Iris pigment epithelial cell (primary cell): ENCODE measurements at regions not wholly inside any gene's neighbourhood (a gene's known extent, or its start where the extent isn't known, plus 50 kb on each side); places are given as distances from the start of the nearest gene placed in this dataset.
"Not testable (repeated sequence)": the region's sequence is repeated elsewhere in the genome, so short reads cannot be mapped to it uniquely, and the experiment has no call there.

Experiments
- DNase-seq: peaks from one replicate; pipeline ENCODE4 v3.0.0-alpha.2; 2011; ENCODE audit warnings: low read depth

DNA sequence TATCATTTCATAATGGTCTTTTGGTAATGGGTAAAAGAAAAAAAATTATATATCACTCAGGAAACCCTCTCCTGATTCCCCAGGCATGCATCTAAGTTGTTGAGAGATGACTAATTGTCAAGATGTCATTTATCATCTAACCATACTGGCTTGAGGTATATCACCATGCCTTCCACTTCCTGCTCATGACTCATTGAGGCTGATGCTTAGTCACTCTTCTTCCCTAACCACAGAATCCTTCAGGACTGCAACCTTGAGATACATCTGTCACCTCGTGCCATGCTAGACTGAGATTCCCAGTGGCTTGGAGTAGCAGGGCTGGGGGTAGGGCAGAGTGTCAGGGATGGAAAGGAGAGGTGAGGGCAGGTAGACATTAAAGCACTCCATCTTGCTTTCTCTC is 782.5 kb upstream of the INTU start:
- DNase-seq, result peak; percentile 96

DNA sequence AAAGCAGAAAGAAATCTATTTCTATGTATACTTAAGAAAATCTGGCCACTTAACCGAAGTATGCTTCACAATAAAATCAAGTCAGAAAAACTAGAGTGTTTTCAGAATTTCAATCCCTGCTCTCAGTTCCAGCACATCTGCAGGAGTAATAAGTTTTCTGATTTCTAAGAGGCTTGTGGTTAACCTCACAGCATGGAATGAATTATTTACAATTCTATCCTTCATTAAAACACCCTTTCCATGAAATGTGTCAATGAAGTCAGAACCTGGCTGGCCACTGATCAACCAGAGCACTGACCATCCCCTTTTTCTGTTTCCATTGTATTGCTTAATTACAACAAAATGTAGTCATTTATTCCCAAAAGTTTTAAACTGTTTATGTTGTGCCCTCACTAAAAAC is 781.4 kb upstream of the INTU start:
- peak; percentile 45 for DNase-seq

DNA sequence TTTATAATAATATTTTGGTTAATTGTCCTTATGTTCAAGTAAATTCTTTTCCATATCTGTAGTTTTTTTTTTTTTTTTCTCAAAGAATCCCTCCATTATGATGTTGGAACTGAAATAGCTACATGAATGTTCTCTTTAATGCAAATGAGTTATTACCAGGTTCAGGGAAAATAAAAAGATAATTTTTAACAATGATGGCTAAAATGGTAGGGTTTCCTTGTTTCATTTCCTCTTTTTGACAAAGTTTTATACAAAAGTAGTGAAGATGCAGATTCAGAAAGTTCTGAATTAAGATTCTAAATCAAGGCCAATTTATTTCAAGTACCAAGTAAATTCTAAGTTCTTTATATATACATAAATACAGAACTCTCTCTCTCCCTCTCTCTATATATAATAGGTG is 779.0 kb upstream of the INTU start:
- DNase-seq, result no peak

DNA sequence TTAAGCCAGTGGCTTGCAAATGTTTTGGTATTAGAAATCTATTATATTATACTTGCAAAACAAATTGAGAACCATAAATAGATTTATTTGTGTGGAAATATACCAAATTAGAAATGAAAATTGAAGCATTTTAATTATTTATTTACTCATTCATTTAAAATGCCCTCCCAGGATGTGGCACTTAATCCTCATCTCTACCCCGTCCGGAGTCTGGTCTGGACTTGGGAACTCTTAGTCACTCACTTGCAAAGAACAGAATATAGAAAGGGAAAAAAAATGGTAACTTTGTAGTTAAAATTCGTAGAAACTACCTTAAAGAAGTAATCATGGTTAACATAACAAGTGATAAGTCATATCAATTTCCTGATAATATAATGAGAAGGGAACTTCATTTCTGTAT is 775.9 kb upstream of the INTU start:
- peak; percentile 9 for DNase-seq

DNA sequence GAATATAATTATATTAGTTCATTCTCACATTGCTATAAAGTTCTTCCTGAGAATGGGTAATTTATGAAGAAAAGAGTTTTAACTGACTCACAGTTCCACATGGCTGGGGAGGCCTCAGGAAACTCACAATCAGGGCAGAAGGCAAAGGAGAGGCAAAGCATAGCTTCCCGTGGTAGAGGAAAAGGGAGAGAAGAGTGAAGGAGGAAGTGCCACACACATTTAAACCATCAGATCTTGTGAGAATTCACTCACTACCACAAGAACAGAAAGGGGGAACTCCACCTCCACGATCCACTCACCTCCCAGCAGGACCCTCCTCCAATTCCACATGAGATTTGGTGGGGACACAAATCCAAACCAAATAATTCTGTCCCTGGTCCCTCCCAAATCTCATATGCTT is 773.4 kb upstream of the INTU start:
- no peak for DNase-seq

DNA sequence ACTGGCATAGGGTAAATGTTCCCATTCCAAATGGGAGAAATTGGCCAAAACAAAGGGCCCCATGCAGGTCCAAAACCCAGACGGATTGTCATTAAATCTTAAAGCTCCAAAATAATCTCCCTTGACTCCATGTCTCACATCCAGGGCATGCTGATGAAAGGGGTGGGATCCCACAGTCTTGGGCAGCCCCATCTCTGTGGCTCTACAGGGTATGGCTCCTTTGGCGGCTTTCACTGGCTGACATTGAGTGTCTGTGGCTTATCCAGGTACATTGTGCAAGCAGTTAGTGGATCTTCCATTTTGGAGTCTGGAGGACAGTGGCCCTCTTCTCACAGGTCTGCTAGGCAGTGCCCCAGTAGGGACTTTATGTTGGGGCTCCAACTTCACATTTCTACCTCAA is 772.9 kb upstream of the INTU start:
- DNase-seq, result no peak

DNA sequence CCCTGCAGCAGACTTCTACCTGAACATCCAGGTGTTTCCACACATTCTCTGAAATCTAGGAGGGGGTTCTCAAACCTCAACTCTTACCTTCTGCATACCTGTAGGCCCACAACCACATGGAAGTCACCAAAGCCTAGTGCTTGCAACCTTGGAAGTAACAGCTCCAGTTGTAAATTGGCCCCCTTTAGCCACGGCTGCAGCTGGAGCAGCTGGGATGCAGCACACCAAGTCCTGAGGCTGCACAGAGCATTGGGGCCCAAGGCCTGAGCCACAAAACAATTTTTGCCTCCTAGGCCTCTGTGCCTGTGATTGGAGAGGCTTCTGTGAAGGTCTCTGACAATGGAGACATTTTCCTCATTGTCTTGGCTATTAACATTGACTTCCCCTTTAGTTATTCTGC is 772.4 kb upstream of the INTU start:
- DNase-seq, result no peak

DNA sequence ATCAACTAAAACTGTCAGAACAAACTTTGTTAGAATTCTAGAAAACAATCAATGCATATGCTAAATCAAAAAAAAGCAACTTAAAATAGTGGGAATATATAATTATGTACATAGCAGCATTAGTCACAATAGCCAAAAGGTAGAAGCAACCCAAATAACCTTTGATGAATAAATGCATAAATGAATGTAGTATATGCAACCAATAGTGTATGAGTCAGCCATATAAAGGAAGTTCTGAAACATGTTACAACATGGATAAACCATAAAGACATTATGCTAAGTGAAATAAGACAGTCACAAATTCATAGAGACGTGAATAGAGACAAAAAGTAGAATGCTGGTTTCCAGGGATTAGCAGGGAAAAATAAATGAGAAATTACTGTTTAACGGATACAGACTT is 762.8 kb upstream of the INTU start:
- no peak for DNase-seq

DNA sequence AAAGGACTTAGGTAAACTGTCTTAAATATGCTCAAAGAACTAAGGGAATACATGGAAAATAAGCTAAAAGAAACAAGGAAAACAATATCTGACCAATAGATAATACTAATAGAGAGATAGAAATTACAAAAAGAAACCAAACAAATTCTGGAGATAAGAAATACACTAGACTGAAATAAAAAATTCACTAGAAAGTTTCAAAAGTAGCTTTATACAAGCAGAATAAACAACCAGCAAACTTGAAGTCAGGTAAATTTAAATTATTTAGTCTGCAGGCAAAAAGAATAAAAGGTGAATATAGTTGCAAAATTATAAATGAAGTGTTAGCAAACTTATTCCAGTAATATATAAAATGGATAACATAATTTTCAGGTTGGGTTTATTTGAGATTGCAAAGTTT is 760.9 kb upstream of the INTU start:
- no peak for DNase-seq

DNA sequence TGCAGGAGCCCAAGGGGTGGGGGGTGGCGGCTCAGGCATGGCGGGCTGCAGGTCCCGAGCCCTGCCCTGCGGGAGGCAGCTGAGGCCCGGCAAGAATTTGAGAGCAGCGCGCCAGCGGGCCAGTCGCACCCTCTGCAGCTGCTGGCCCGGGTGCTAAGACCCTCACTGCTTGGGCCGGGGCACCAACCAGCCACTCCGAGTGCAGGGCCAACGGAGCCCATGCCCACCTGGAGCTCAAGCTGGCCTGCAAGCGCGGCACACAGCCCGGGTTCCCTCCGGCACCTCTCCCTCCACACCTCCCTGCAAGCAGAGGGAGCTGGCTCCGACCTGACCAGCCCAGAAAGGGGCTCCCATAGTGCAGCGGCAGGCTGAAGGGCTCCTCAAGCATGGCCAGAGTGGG is 758.2 kb upstream of the INTU start:
- no peak for DNase-seq

DNA sequence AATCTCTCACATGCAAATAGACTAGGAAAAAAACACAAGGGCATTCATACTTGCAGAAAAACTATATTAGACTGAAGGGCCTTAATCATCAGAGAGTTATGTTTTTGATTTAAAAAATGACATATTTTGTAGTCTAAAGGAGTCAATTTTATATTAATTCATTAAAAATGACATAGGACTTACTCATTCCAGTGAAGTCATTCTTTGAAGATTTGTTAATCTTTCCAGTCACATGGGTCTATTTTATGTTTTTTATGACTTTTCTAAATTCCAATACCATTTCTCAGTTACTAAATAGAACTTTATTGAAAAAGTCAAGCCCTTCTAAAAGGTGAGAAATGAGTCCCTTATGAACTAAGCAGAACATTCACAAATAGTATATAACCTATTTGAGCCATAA is 743.8 kb upstream of the INTU start:
- peak; percentile 63 for DNase-seq

DNA sequence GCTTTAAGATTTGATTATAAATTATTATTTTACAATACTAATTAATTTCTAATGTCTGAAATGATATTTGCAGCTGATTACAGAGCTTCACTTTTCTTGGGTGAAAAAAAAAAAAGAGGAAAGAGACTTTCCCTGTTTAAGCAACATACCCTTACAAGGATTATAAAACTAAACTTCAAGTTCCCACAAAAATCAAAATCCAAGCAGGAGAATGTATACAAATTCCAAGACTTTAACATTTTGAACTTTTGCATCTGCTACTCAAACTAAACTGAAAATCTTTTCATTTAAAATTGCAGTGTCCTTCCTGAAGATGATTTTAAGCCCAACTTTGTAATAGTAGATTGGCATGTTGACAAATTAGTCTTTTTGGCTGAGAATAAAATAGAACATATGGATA is 742.4 kb upstream of the INTU start:
- no peak for DNase-seq

DNA sequence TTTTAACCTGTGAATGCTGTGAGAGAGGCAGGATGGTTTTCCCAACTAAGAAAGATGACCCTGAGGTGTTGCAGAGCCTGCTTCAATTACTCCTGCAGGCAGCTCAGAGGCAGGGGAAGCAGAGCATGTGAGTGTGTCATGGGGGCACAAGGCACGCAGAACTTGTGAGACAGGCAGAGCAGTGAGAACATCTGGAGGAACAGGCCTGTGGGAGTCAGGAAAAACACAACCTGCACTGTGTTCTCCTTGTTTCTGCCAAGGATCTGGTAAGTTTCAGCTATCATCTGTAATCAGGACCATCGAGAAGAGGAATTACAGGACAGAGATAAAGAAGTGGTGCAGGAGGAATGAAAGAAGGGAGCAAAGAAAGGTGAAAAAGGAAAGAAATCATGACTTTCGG is 741.8 kb upstream of the INTU start:
- peak; percentile 5 for DNase-seq

DNA sequence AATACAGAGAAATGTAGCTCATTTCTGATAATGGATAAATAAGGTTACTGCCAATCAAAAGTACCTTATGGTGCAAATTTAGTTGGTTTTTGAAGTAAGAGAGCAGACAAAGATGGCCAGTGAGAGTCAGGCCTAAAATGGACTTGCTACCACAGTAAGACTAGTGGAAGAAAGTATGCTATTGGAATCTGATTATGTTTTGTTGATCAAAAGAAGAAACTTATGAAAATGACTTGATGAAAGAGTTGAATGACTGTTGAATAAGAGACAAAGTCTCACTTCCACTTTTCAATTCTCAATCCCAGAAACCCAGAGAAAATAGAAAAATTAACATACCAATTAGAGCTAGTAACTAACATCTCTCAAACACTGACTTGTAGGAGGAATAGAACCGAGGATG is 737.8 kb upstream of the INTU start:
- DNase-seq, result no peak

DNA sequence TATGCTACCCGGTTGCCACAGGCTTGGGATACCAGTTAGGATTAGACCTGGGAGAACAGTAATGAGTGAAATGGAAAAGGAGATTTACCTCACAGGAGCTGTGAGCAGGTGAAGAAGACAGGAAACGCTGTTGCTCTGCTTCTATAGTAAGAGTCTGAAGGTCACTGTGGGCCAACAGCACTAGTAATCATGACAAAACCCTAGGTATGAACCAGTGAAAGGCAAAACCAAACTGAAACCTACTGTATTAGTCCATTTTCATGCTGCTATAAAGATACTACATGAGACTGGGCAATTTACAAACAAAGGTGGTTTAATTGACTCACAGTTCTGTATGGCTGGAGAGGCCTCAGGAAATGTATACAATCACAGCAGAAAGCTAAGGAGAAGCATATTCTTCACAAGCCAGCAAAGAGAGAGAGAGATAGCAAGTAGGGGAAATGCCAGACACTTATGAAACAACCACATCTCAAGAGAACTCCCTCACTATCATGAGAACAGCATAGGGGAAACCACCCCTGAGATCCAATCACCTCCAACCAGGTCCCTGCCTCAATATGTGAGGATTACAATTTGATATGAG is 736.7 kb upstream of the INTU start:
- DNase-seq, result peak; percentile 31

DNA sequence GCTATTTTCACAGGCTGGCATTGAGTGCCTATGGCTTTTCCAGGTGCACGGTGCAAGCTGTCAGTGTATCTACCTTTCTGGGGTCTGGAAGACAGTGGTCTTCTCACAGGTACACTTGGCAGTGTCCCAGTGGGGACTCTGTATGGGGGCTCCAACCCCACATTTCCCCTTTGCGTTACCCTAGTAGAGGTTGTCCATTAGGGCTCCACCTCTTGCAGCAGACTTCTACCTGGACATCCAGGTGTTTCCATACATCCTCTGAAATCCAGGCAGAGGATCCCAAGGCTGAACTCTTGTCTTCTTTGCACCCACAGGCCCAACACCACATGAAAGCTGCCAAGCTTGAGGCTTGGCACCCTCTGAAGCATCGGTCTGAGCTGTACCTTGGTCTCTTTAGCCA is 735.7 kb upstream of the INTU start:
- DNase-seq, result no peak

DNA sequence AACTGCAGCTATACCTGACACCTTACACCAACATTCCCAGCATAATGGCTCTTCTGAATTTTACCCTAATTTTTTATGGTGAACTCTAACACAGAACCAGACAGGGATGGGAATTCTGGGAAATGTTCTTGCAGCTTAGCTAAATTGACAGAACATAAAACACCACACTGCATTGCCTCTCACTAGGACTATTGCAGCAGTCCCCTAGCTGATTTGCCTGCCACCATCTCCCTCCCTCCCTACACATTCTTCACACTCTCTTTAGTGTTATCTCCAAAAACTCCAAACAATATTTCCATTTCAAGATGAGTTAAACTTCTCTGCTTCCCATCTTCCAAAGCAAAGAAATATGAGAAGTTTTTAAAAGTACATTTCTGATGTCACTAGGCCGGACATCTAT is 733.9 kb upstream of the INTU start:
- no peak for DNase-seq

DNA sequence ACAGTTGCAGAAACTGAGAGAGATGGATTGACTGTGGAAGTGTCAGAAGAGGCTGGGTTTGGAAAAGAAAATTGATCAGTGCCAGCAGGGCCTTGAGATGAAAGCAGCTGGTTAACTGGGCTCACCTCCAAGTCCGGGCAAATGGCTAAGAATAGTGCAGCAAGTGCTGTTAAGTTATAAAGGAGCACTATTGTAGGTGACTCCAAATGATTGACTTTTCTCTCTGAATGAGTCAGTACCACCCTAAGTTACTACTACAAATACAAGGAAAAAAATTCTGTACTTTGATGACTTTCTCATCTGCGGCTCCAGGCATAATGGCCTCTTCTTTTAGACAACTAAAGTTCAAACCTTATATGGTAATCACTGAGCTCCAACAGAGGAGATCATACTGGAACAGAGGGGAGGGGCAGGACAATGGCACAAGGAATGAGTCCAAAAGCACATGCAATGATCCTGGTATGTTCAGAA is 733.4 kb upstream of the INTU start:
- DNase-seq, result peak; percentile 85

DNA sequence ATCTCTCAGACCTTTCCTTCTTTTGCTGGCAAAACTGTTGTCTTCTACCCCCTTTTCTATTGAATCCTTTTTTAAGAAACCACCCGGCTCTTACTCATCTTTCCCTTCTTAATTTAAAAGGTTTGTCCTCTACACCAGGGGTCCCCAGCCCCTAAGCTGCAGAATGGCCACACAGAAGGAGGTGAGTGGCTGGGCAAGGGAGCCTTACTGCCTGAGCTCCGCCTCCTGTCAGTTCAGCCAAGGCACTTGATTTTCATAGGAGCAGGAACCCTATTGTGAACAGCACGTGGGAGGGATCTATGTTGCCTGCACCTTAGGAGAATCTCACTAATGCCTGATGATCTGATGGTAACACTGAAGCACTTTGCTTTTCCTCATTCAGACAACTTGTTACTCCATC is 726.3 kb upstream of the INTU start:
- no peak for DNase-seq

DNA sequence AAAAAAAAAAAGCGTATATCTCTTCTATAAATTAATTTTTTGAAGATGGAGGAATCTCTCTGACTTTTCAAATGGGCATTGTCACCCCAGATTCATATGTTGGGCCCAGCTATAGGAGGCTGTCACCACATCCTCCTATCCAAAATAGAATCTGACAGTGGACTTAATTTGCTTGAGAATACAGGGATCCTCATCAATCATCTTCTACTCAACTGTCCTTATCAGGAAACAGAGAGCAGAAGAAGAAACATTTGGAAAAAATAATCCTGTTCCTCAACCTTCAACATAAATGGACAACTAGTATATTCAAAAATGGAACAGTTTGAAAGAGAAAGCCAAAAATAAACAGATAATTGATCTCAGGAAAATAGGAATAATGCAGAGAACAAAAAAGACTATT is 725.4 kb upstream of the INTU start:
- DNase-seq, result no peak

DNA sequence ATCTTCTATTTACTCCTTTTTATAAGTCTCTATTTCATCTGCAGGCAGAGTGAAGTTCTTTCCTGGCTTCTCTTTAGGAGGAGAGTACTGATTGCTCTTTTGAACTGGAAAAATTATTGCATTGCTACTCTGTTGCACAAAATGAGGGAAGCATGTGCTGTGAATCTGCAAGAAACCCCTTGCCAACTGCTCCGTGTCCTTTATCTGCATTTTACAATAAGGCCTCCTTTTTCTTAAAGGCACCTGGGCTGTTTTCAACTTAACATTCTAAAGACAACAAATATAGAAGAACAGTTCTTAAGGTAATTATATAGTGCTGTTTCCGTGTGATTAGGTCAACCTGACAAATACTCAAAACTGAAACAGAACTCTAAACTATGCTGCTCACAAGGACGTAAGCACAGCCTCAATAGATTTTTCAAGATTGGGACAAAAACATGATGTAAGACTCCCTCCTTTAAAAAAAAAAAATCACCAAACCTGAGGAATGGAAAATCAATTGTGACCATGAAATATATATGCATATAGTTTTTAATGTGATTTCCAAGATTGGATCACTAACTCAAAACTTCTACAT is 716.6 kb upstream of the INTU start:
- no peak for DNase-seq

DNA sequence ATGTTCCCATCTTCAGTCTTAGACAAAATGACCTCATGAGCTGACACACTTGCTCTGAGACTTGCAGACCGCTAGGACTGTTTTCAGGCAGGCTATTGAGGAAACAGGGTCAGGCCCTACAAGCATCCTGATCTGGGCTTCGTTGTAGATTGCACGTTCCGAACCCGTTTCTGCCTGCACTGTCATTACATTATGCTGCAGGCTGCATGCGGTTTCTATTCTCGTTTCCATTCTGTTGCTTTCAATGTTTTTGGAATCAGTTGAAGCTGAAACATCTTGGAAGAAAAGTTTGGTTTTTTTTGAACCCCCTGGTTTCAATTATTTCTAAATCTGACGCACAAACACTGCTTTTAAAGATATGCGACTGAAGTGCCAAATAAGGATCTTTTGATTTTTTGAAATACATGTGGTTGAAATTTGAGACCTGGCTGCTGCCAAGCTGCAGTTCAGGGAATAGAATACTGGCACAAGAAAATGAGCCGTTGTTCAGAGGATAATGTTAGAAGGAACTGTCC is 716.1 kb upstream of the INTU start:
- DNase-seq, result peak; percentile 77

DNA sequence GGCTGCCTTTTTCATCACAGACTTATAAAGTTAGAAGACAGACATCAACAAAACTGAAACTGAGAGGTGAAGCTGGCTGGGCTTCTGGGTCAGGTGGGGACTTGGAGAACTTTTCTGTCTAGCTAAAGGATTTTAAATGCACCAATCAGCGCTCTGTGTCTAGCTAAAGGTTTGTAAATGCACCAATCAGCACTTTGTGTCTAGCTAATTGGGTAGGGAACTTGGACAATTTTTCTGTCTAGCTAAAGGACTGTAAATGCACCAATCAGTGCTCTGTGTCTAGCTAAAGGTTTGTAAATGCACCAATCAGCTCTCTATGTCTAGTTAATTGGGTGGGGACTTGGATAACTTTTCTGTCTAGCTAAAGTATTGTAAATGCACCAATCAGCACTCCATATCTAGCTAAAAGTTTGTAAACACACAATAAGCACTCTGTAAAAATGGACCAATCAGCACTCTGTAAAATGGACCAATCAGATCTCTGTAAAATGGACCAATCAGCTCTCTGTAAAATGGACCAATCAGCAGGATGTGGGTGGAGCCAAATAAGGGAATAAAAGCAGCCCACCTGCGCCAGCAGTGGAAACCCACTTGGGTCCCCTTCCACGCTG is 710.3 kb upstream of the INTU start:
- not testable (repeated sequence) for DNase-seq

DNA sequence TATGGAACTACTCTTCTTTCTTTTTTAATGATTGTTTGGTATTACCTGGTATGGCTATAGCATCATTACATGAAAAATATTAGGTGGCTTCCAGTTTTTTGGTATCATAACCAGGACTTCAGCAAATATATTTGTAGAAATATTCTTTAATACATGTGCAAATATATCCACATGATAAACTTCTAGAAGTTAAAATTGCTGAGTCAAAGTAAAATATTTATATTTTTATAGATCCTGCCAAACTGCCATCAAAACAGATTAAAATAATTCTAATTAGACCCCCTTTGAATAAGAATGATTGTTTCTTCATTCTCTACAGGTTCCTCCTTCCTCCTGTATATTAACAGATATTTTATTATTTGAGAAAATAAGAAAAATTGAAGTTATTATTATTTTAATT is 708.5 kb upstream of the INTU start:
- DNase-seq, result no peak
